T47D (cell line): ENCODE measurements at regions not wholly inside any gene's neighbourhood (a gene's known extent, or its start where the extent isn't known, plus 50 kb on each side); places are given as distances from the start of the nearest gene placed in this dataset.

Experiments used
- DNase-seq, 2 experiments: peaks; one replicate each; pipeline versions ENCODE4 v3.0.0 to v3.0.0-alpha.2; 2011 to 2012; ENCODE audit warnings: low read depth in 1 of 2, low spot score in 1 of 2
- JUND ChIP-seq: IDR thresholded peaks from 2 replicates; pipeline ENCODE4 v1.6.1; 2012; ENCODE audit warnings: low read depth
- in situ Hi-C: cut with HindIII; loops from 2 replicates; pipeline ENCODE4 v1.10.0; 2016; ENCODE audit warnings: low sequenced_read_pairs, low pct_unique_long_range_greater_than_20kb

GRCh38 chr9:87118594-87118993, 171.3 kb upstream of the GAS1 start:
- in situ Hi-C loops: no loop called here
- no peak for DNase-seq
- no peak for TF ChIP-seq JUND

DNA sequence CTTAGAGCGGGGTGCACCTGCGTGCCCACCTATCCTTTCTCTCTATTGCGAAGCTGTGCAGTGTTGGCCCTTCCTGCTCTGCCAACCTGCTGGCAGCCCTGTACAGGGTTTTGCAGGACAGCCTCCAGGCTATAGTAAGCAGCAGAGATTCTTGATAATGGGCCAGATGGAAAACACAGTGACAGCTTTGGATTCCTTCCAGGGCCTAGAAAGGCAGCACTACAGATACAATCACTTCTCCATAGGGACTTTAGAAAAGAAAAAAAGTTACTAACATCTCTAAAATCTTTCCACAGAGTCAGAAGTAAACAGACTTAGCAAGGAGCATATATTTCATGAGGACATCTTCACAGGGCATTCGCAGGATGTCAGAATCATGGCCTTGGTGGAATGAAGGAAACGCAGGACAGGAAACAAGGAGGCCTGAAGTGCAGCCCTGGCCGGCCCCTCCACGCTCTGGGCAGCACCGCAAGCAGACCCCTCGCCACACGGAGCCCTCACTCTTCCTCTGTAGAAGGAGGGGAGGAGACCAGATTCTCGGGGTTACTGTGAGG, 172.1 kb upstream of the GAS1 start:
- in situ Hi-C loops: no loop called here
- TF ChIP-seq JUND: peak; percentile 71
- peak; percentile 27 to 95 for DNase-seq

GRCh38 chr9:87120610-87121009, 173.3 kb upstream of the GAS1 start:
- TF ChIP-seq JUND: no peak
- no peak for DNase-seq
- in situ Hi-C loops: no loop called here

DNA sequence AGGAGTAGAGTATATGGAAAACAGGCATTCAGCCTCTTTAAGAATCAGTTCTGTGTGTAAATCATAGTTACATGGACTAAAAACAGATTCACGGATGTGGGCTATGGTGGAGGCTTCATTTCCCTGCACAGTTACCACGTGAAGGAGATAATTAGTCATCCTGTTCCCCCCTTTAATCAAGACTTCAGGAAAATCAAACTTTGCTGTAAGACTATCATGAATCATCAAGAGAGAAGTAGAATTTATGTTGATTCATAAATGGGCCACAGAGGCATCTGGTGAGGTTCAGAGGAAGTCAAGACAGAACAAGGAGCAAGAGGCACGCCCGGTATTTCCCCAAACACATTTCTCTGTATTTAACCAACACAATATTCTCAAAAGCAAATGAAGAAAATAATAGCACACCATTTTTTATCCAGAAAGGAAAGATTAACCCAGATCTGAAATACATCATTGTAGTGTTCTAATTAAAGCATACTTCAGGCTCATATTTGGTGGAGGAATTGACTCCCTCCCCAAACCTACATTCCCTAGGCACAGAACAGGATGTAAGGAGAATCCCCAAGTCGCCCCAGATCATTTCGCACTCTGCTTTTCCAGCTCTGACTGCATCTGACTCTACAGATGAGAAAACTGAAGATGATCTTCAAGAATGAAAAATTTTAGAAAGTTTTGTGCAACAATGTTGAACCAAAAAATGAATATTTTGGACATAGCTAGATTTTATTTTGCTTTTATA, 175.8 kb upstream of the GAS1 start:
- in situ Hi-C loops: no loop called here
- no peak for DNase-seq
- TF ChIP-seq JUND: no peak

- no peak for TF ChIP-seq JUND
- no peak for DNase-seq
- in situ Hi-C loops: no loop called here
Observed at GRCh38 chr9:87123830-87124229, 176.5 kb upstream of the GAS1 start.

- TF ChIP-seq JUND: no peak
- no peak for DNase-seq
- in situ Hi-C loops: no loop called here
Observed at GRCh38 chr9:87125819-87126218, 178.5 kb upstream of the GAS1 start.

DNA sequence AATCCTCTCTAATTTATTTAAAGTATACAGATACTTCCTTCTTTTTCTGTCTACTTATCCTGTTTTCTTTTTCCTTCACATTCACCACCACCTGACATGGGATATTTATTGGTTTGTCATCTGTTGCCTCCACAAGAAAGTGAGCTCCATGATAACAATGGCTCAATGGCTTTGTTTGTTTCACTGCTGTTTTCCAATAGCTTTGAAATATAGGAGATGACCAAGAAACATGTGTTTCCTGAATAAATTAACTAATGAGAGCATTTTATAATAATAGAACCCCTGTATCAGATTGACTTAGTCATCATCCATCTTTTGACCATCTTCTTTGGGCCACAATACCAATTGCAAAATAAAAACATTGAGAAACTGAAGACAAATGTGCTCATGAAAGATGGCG, 180.2 kb upstream of the GAS1 start:
- TF ChIP-seq JUND: no peak
- in situ Hi-C loops: no loop called here
- no peak for DNase-seq

GRCh38 chr9:87127978-87128614, 180.8 kb upstream of the GAS1 start:
- in situ Hi-C loops: no loop called here
- no peak for TF ChIP-seq JUND
- DNase-seq: no peak

GRCh38 chr9:87128844-87129493, 181.7 kb upstream of the GAS1 start:
- no peak for TF ChIP-seq JUND
- in situ Hi-C loops: no loop called here
- DNase-seq: no peak

GRCh38 chr9:87135074-87135473, 187.8 kb upstream of the GAS1 start:
- no peak for DNase-seq
- no peak for TF ChIP-seq JUND

GRCh38 chr9:87137718-87138117, 190.4 kb upstream of the GAS1 start:
- TF ChIP-seq JUND: no peak
- no peak for DNase-seq
- in situ Hi-C loops: no loop called here

More at GRCh38 chr9:87135074-87135473, 187.8 kb upstream of the GAS1 start:
- in situ Hi-C loops: no loop called here

GRCh38 chr9:87138128-87139040, 191.1 kb upstream of the GAS1 start:
- no peak for DNase-seq
- TF ChIP-seq JUND: no peak
- in situ Hi-C loops: no loop called here
